Central memory CD8-positive, alpha-beta T cell (primary cell): ENCODE measurements at regions not wholly inside any gene's neighbourhood (a gene's known extent, or its start where the extent isn't known, plus 50 kb on each side); places are given as distances from the start of the nearest gene placed in this dataset.

Source experiments
- ATAC-seq: fragments of 150-1000 bp; cut with Tn5 transposase; replicated peaks from 2 replicates; pipeline ENCODE4 v1.10.0; 2022; ENCODE audit warnings: mild to moderate bottlenecking, moderate FRiP score, moderate number of reproducible peaks; ENCODE audit not compliant: poor library complexity, severe bottlenecking; ENCODE audit errors: extremely low read depth
- DNase-seq, 2 donors: peaks; one replicate each; pipeline ENCODE4 v3.0.0; 2021; ENCODE audit warnings: low spot score in 2 of 2
- H3K27ac Mint-ChIP-seq: one replicate; pipeline ENCODE4 v1.8.0; 2022; ENCODE audit warnings: low read depth, mild to moderate bottlenecking, moderate library complexity, mixed read lengths
- H3K27me3 Mint-ChIP-seq: one replicate; pipeline ENCODE4 v1.8.0; 2022; ENCODE audit warnings: mixed read lengths
- H3K36me3 Mint-ChIP-seq: one replicate; pipeline ENCODE4 v1.8.0; 2022; ENCODE audit warnings: mild to moderate bottlenecking, moderate library complexity, mixed read lengths; ENCODE audit not compliant: insufficient read depth
- H3K4me1 Mint-ChIP-seq: one replicate; pipeline ENCODE4 v1.8.0; 2022; ENCODE audit warnings: mixed read lengths
- H3K4me3 Mint-ChIP-seq: one replicate; pipeline ENCODE4 v1.8.0; 2022; ENCODE audit warnings: mild to moderate bottlenecking, moderate library complexity, mixed read lengths
- H3K9me3 Mint-ChIP-seq: one replicate; pipeline ENCODE4 v1.8.0; 2022; ENCODE audit warnings: mixed read lengths

GRCh38 chr22:27685970-27686369, 115.6 kb downstream of the MN1 start:
- Mint-ChIP-seq H3K4me1 (no peaks in the 10 kb centered on the region), H3K9me3 (no peaks in the 10 kb centered on the region)
- no peak for DNase-seq

DNA sequence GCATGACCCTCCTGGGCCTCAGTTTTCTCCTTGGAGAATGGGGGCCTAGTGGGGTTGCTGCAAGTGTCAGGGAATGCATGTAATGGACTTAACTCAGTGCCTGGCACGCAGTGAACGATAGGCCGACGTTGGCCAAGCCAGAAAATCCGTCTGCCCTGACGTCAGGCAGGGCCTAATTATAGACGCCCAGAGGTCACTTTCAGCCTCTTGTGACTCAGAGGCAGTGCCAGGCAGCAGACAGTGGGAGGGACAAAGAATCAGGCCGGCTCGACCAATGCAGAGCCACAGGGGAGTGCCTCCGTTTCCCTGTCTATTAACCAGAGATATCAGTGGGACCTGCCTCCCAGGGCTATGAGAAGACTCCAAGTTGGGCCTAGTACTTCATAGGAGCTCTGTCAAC, 115.0 kb downstream of the MN1 start:
- H3K9me3 Mint-ChIP-seq, result no peaks in the 10 kb centered on the region
- no peak for DNase-seq
- no peak overlapping the region for H3K27ac Mint-ChIP-seq
- no peaks in the 10 kb centered on the region for H3K4me1 Mint-ChIP-seq
- peaks cover 48% of the 10 kb centered on the region for H3K27me3 Mint-ChIP-seq
- peaks cover 2% of the 10 kb centered on the region for H3K36me3 Mint-ChIP-seq
- no peak overlapping the region for H3K4me3 Mint-ChIP-seq
- ATAC-seq, result no peak

More at GRCh38 chr22:27685970-27686369, 115.6 kb downstream of the MN1 start:
- H3K27me3 Mint-ChIP-seq, result peaks cover 45% of the 10 kb centered on the region
- H3K36me3 Mint-ChIP-seq, result peaks cover 2% of the 10 kb centered on the region
- H3K27ac Mint-ChIP-seq, result no peak overlapping the region
- no peak overlapping the region for H3K4me3 Mint-ChIP-seq
- no peak for ATAC-seq

DNA sequence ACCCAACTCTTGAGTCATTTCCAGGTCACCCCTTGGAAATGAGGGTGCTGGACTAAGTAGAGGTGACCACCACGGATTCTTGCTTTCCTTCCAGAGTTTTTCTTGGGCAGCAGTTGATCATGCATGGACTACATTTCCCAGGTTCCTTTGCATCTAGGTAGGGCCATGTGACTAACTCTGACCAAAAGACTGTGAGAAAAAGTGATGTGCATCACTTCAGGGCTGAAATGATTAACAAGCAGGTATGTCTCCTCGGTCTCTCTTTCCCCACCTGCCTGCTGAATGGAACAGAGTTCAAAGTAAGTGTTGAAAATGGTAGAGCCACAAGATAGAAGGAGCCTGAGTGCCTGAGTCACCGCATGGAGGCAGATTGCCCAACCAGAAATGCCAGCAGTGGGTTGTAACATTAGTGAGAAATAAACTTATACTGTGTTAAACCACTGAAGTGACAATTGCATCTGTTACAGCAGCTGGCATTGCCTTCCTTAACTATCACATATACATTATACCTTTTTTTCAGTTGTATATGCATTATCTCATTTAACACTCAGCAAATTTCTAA, 113.5 kb downstream of the MN1 start:
- peaks cover 2% of the 10 kb centered on the region for H3K36me3 Mint-ChIP-seq
- ATAC-seq (no peak), DNase-seq (no peak)
- H3K4me1 Mint-ChIP-seq, result no peaks in the 10 kb centered on the region
- H3K27me3 Mint-ChIP-seq, result peaks cover 54% of the 10 kb centered on the region
- no peak overlapping the region for H3K4me3 Mint-ChIP-seq
- no peaks in the 10 kb centered on the region for H3K9me3 Mint-ChIP-seq
- H3K27ac Mint-ChIP-seq, result no peak overlapping the region

- H3K9me3 Mint-ChIP-seq, result no peaks in the 10 kb centered on the region
- H3K4me1 Mint-ChIP-seq, result no peaks in the 10 kb centered on the region
- H3K4me3 Mint-ChIP-seq, result no peak overlapping the region
- ATAC-seq (no peak), DNase-seq (no peak)
- no peak overlapping the region for H3K27ac Mint-ChIP-seq
- peaks cover 66% of the 10 kb centered on the region for H3K27me3 Mint-ChIP-seq
- peaks cover 2% of the 10 kb centered on the region for H3K36me3 Mint-ChIP-seq
These were observed 111.9 kb downstream of the MN1 start for GRCh38 chr22:27689664-27690063.

DNA sequence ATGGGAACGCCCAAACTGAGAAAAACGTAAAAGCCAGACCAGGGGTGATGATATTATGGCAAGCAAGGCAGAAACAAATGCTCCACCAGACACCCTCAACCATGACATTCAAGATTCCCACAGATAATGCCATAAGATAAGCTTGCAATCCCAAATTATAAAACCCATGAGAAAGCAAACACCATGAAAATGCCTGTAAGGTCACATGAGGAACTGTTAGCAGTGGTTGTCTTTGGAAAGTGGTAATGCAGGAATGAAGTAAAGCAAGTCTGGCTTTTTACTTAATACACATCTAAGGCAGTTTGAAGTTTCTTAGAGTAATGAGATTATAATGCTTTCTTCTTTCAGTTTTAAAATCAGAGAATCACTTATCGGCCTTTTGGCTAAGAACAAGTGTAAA, 111.0 kb downstream of the MN1 start:
- Mint-ChIP-seq H3K36me3 (peaks cover 2% of the 10 kb centered on the region), H3K27ac (no peak overlapping the region), H3K9me3 (no peaks in the 10 kb centered on the region), H3K4me1 (no peaks in the 10 kb centered on the region), H3K27me3 (peaks cover 61% of the 10 kb centered on the region), H3K4me3 (no peak overlapping the region)
- ATAC-seq, result no peak
- DNase-seq, result no peak

DNA sequence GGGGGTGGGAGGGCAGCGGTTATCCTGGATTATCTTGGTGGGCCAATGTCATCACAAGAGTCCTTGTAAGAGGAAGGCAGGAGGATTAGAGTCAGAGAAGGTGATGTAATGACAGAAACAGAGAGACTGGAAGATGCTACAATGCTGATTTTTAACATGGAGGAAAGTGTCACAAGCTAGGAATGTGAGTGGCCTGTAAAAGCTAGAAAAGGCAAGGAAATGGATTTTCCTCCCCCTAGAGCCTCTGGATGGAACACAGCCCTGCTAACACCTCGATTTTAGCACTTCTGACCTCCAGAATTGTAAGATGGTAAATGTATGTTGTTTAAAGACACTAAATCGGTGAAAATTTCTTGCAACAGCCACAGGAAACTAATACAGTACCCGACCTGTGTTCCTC, 109.3 kb downstream of the MN1 start:
- DNase-seq (no peak), ATAC-seq (no peak)
- peaks cover 2% of the 10 kb centered on the region for H3K9me3 Mint-ChIP-seq
- peaks cover 53% of the 10 kb centered on the region for H3K27me3 Mint-ChIP-seq
- H3K4me1 Mint-ChIP-seq, result no peaks in the 10 kb centered on the region
- H3K4me3 Mint-ChIP-seq, result no peak overlapping the region
- no peak overlapping the region for H3K27ac Mint-ChIP-seq
- peaks cover 2% of the 10 kb centered on the region for H3K36me3 Mint-ChIP-seq

DNA sequence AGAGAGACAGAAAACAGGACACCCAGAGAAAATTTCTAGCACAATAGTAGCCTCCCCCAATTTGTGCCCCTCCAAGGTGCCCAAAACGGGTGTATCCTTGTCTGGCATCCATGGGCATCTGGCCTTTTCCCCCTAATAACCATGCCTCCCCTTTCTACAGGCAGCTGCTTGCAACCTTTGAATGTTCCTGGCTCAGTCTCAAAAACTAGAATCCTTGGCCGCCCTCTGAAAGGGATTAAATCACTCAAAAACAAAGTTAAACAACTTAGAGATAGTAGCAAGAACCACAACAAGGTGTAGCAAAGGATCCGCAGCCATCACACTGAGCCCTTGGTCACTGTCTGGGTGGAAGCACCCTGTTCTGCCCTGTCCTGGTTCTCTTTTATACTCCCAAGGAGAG, 105.6 kb downstream of the MN1 start:
- DNase-seq (no peak), ATAC-seq (no peak)
- peaks cover 7% of the 10 kb centered on the region for H3K9me3 Mint-ChIP-seq
- H3K27ac Mint-ChIP-seq, result no peak overlapping the region
- no peaks in the 10 kb centered on the region for H3K4me1 Mint-ChIP-seq
- no peak overlapping the region for H3K4me3 Mint-ChIP-seq
- peaks cover 44% of the 10 kb centered on the region for H3K27me3 Mint-ChIP-seq
- H3K36me3 Mint-ChIP-seq, result no peaks in the 10 kb centered on the region

DNA sequence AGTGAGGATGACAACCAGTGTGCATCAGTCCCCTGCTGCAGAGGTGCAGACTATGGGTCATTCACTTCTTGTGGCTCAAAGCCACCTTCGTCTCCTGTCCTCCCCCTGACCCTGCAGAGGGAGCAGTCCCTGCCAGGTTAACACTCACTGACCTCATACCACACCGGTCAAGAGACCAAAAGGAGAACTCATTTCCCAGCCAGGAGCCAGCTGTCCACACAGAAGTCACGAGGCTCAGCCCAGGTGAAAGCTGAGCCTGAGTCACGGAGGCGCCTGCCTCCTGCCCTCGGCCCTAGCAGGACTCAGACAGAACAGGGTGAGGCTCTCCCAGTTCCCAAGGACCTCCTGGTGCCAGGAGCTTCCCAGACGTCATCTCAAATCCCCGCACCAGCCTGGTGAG, 103.7 kb downstream of the MN1 start:
- no peak for DNase-seq
- H3K36me3 Mint-ChIP-seq, result no peaks in the 10 kb centered on the region
- H3K9me3 Mint-ChIP-seq, result peaks cover 7% of the 10 kb centered on the region
- peaks cover 26% of the 10 kb centered on the region for H3K27me3 Mint-ChIP-seq
- no peak for ATAC-seq
- no peak overlapping the region for H3K4me3 Mint-ChIP-seq
- no peaks in the 10 kb centered on the region for H3K4me1 Mint-ChIP-seq
- no peak overlapping the region for H3K27ac Mint-ChIP-seq
